K562 (cell line): ENCODE measurements at regions not wholly inside any gene's neighbourhood (a gene's known extent, or its start where the extent isn't known, plus 50 kb on each side); places are given as distances from the start of the nearest gene placed in this dataset.

Source experiments
- ATAC-seq: fragments of 200-7000 bp; cut with Tn5 transposase; 3 replicates; pipeline ENCODE4 v1.9.1; 2020; ENCODE audit warnings: moderate library complexity
- BruUV-seq: library from RNA; stranded (reverse); fragments of 400-500 nt; replicated peaks from 2 replicates; lab custom pipeline; 2021; lab: Mats Ljungman, UMichigan
- CTCF ChIA-PET: fragments of 300-600 bp; formaldehyde crosslinking; extraction: SDS; loops from one replicate; lab custom pipeline; 2021; ENCODE audit warnings: low intra/inter-chr PET ratio; lab: Yijun Ruan, JAX
- POLR2A ChIA-PET: fragments of 300-600, 350-650 bp; sonication (Branson Sonifier 250); formaldehyde crosslinking; extraction: SDS; loops from one replicate; lab custom pipeline; 2021; ENCODE audit warnings: antibody characterized with exemption, inconsistent platforms; lab: Yijun Ruan, JAX
- DNase-seq, 4 experiments: peaks; one replicate each; pipeline versions ENCODE4 v3.0.0 to v3.0.0-alpha.2; 2011 to 2018; ENCODE audit warnings: low spot score in 3 of 4, mixed read lengths in 3 of 4; ENCODE audit errors: extremely low read depth in 1 of 4
- FAIRE-seq: peaks from 2 replicates; lab custom pipeline; 2011; peaks lifted over from hg19 to GRCh38; lab: Jason Lieb, UNC
- H2AFZ ChIP-seq: 2 replicates; pipeline ENCODE4 v1.6.0; 2011; ENCODE audit warnings: low read depth, low read length, control low read depth, inconsistent platforms
- H3K27ac ChIP-seq: fragments of 200-600 bp; 3 replicates; pipeline ENCODE4 v1.8.0; 2011; ENCODE audit warnings: low read depth, mild to moderate bottlenecking, control low read depth, inconsistent platforms, low read length, moderate library complexity, mixed read lengths; ENCODE audit errors: extremely low read depth
- H3K27me3 ChIP-seq, 2 experiments: fragments of 300-600 bp in 1 of 2; 2 replicates in 1 of 2; 3 replicates in 1 of 2; pipeline versions ENCODE4 v1.6.0 to v1.8.0; 2011; ENCODE audit warnings: inconsistent platforms in 2 of 2, low read length in 2 of 2, mild to moderate bottlenecking in 1 of 2, mixed read lengths in 1 of 2, moderate library complexity in 1 of 2; ENCODE audit not compliant: control insufficient read depth in 2 of 2, insufficient read depth in 2 of 2
- H3K36me3 ChIP-seq: fragments of 300-600 bp; 3 replicates; pipeline ENCODE4 v1.8.0; 2011; ENCODE audit warnings: mild to moderate bottlenecking, low read length, inconsistent platforms; ENCODE audit not compliant: control insufficient read depth, insufficient read depth
- H3K4me1 ChIP-seq, 2 experiments: fragments of 200-600 bp in 1 of 2; replicated peaks in 1 of 2; 2 replicates in 1 of 2; 3 replicates in 1 of 2; pipeline versions ENCODE4 v1.5.1 to v1.8.0; 2011; ENCODE audit warnings: inconsistent platforms in 2 of 2, low read length in 2 of 2, mild to moderate bottlenecking in 1 of 2, mixed read lengths in 1 of 2, moderate library complexity in 1 of 2; ENCODE audit not compliant: control insufficient read depth in 2 of 2, insufficient read depth in 2 of 2
- H3K4me2 ChIP-seq: 2 replicates; pipeline ENCODE4 v1.6.1; 2011; ENCODE audit warnings: low read length, control low read depth, inconsistent platforms, mixed read lengths; ENCODE audit not compliant: insufficient read depth
- H3K4me3 ChIP-seq: fragments of 200-600 bp; sonication (generic), shearing (Covaris generic); 2 replicates; pipeline ENCODE4 v1.5.1; 2016; ENCODE audit warnings: control low read depth, inconsistent platforms
- H3K79me2 ChIP-seq: fragments of 200-600 bp; 3 replicates; pipeline ENCODE4 v1.8.0; 2011; ENCODE audit warnings: low read length, inconsistent platforms; ENCODE audit not compliant: control insufficient read depth, insufficient read depth
- H3K9ac ChIP-seq, 2 experiments: 2 replicates each; pipeline versions ENCODE4 v1.6.0 to v1.6.1; 2011; ENCODE audit warnings: low read depth in 2 of 2, low read length in 2 of 2, control low read depth in 1 of 2, inconsistent platforms in 1 of 2, mild to moderate bottlenecking in 1 of 2, mixed read lengths in 1 of 2; ENCODE audit not compliant: insufficient read depth in 1 of 2
- H3K9me1 ChIP-seq: one replicate; pipeline ENCODE4 v1.6.0; 2011; ENCODE audit warnings: inconsistent platforms, mild to moderate bottlenecking, low read length, moderate library complexity; ENCODE audit not compliant: control insufficient read depth, insufficient read depth
- H3K9me3 ChIP-seq: replicated peaks from 2 replicates; pipeline ENCODE4 v1.5.1; 2011; ENCODE audit warnings: low read depth, low read length, inconsistent platforms; ENCODE audit not compliant: control insufficient read depth, insufficient read depth
- H4K20me1 ChIP-seq: replicated peaks from 2 replicates; pipeline ENCODE4 v1.6.1; 2011; ENCODE audit warnings: low read length, inconsistent platforms, mixed read lengths; ENCODE audit not compliant: control insufficient read depth, insufficient read depth
- COPS2 ChIP-seq: fragments of 450-650 bp; conservative IDR thresholded peaks from 2 replicates; pipeline ENCODE4 v1.6.1; 2016; ENCODE audit warnings: mild to moderate bottlenecking, moderate library complexity
- CREB1 ChIP-seq, 2 experiments: sonication (generic) in 1 of 2; formaldehyde crosslinking in 1 of 2; IDR thresholded peaks; 2 replicates each; pipeline versions ENCODE4 v1.6.1 to v1.8.0; 2012 to 2022; ENCODE audit warnings: inconsistent platforms in 1 of 2, mild to moderate bottlenecking in 1 of 2, missing genetic modification reagents in 1 of 2, moderate library complexity in 1 of 2
- GTF2E2 ChIP-seq: fragments of 200-800 bp; sonication (Bioruptor generic); IDR thresholded peaks from 2 replicates; pipeline ENCODE4 v1.6.1; 2016; ENCODE audit warnings: missing genetic modification characterization, missing compliant biosample characterization
- IRF2 ChIP-seq: sonication (generic); formaldehyde crosslinking; IDR thresholded peaks from 2 replicates; pipeline ENCODE4 v1.8.1; 2022; ENCODE audit warnings: mild to moderate bottlenecking, missing genetic modification reagents
- JUNB ChIP-seq: fragments of 450-650 bp; formaldehyde crosslinking; conservative IDR thresholded peaks from 2 replicates; pipeline ENCODE4 v1.4.0; 2020; ENCODE audit warnings: mild to moderate bottlenecking
- MED1 ChIP-seq: sonication (generic); formaldehyde crosslinking; IDR thresholded peaks from 2 replicates; pipeline ENCODE4 v1.8.1; 2023; ENCODE audit warnings: missing genetic modification reagents, borderline replicate concordance
- MTA2 ChIP-seq: fragments of 450-650 bp; IDR thresholded peaks from 2 replicates; pipeline ENCODE4 v1.6.1; 2016; ENCODE audit warnings: low read depth
- PHB2 ChIP-seq: fragments of 450-650 bp; IDR thresholded peaks from 2 replicates; pipeline ENCODE4 v1.6.1; 2017; ENCODE audit warnings: low read depth
- RCOR1 ChIP-seq, 2 experiments: IDR thresholded peaks; 2 replicates each; pipeline ENCODE4 v1.6.1; 2012; ENCODE audit warnings: low read depth in 2 of 2, low read length in 2 of 2, borderline replicate concordance in 1 of 2, improper control_type of control experiment in 1 of 2
- SAP30 ChIP-seq: fragments of 200-600 bp; sonication (generic); IDR thresholded peaks from 2 replicates; pipeline ENCODE4 v1.6.1; 2012; ENCODE audit warnings: borderline replicate concordance, low read depth, mild to moderate bottlenecking, moderate library complexity, low read length, control low read depth, inconsistent platforms; ENCODE audit not compliant: insufficient read depth, poor library complexity, severe bottlenecking
- SOX6 ChIP-seq: fragments of 450-650 bp; IDR thresholded peaks from 2 replicates; pipeline ENCODE4 v1.6.1; 2014; ENCODE audit warnings: mild to moderate bottlenecking
- STAT5A ChIP-seq: IDR thresholded peaks from 2 replicates; pipeline ENCODE4 v1.6.1; 2012; ENCODE audit warnings: low read length, inconsistent platforms, borderline replicate concordance
- ZNF507 ChIP-seq: conservative IDR thresholded peaks from 2 replicates; pipeline ENCODE4 v1.6.1; 2017; ENCODE audit warnings: missing genetic modification characterization, missing compliant biosample characterization
- WGBS: fragments of 100-300 bp; shearing (Covaris generic); methylation state at CpG from one replicate; pipeline ENCODE4 v1.1.6; 2016; ENCODE audit warnings: low coverage, mixed read lengths; ENCODE audit not compliant: insufficient coverage; ENCODE audit errors: missing lambda C conversion rate; 5-methylcytosine and 5-hydroxymethylcytosine counted together
- in situ Hi-C: fragments of 300-500 bp; cut with MboI; formaldehyde crosslinking; loops from 4 replicates; pipeline ENCODE4 v1.15.0; 2018; ENCODE audit warnings: inconsistent platforms, mixed read lengths
- intact Hi-C: fragments of 100-400 bp; cut with micrococcal nuclease; formaldehyde crosslinking; loops from 2 replicates; pipeline ENCODE4 v1.14.2; 2022
- TF ChIP-seq, protein P1 (sequence below), 2 experiments: fragments of 450-650 bp in 1 of 2; IDR thresholded peaks; 2 replicates each; pipeline ENCODE4 v1.6.1; 2011 to 2017; ENCODE audit warnings: low read depth in 2 of 2, antibody characterized with exemption in 1 of 2, borderline replicate concordance in 1 of 2, low read length in 1 of 2, mild to moderate bottlenecking in 1 of 2, mixed read lengths in 1 of 2; ENCODE audit not compliant: control insufficient read depth in 1 of 2

DNA sequence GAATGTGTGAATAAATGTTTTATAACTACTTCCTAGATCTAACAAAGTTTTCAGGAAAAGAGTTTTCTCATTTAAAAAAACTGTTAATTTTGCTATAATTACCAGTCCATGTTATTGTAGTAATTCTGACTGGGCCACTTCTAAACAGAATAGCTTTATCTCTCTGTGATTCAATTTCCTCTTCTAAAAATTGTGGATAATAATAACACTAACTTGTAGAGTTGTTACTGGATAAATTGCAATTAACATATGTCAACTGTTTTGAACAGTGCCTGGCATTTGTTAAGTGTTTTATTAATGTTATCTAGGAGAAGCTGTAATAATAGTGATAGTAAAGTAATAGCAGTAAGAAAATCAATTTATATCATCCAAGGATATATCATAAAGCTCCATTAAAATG lies 162.3 kb downstream of the BTC start:
- Histone ChIP-seq H3K4me3 (no peak overlapping the region), H3K9me3 (no peaks in the 10 kb centered on the region), H3K9me1 (no peaks in the 10 kb centered on the region), H4K20me1 (no peaks in the 10 kb centered on the region), H2AFZ (no peak overlapping the region), H3K27me3 (no peaks in the 10 kb centered on the region), H3K9ac (no peak overlapping the region), H3K27ac (no peak overlapping the region), H3K4me2 (no peak overlapping the region), H3K79me2 (no peaks in the 10 kb centered on the region), H3K36me3 (no peaks in the 10 kb centered on the region)
- ChIA-PET CTCF (no interaction called here), POLR2A (no interaction called here)
- no peak for FAIRE-seq
- DNase-seq: no peak
- intact Hi-C loops: no loop called here
- no peak for TF ChIP-seq IRF2
- 0 out of 2 replicates have a peak, but pooled peaks have one; percentile 29 for TF ChIP-seq GTF2E2 (tag)
- TF ChIP-seq COPS2: no peak
- TF ChIP-seq, all 486 proteins: peak for 1
- no TSS peak for BruUV-seq
- in situ Hi-C loops: no loop called here
- no peak for ATAC-seq
- H3K4me1 ChIP-seq: peaks cover 0 to 9% of the 10 kb centered on the region in 2 experiments; a peak in 3 of 5 replicates

- in situ Hi-C loops: no loop called here
- no TSS peak for BruUV-seq
- H3K4me2 ChIP-seq: no peak overlapping the region
- H3K79me2 ChIP-seq: no peaks in the 10 kb centered on the region
- WGBS: 0% methylated on average over 3 of the region's 3 CpGs
- no peaks in the 10 kb centered on the region for H3K9me3 ChIP-seq
- no peak overlapping the region for H3K9ac ChIP-seq
- H3K4me3 ChIP-seq: no peak overlapping the region
- no peaks in the 10 kb centered on the region for H3K36me3 ChIP-seq
- no peak overlapping the region for H3K27ac ChIP-seq
- no peaks in the 10 kb centered on the region for H4K20me1 ChIP-seq
- no peaks in the 10 kb centered on the region for H3K9me1 ChIP-seq
- H3K4me1 ChIP-seq: peaks cover 0 to 9% of the 10 kb centered on the region in 2 experiments; a peak in 3 of 5 replicates
- FAIRE-seq (peak; percentile 83), ATAC-seq (peak; percentile 86), DNase-seq (peak in 2 of 4 experiments; percentile 40 to 74)
- H3K27me3 ChIP-seq: no peaks in the 10 kb centered on the region
- CTCF ChIA-PET: no interaction called here
- H2AFZ ChIP-seq: no peak overlapping the region
- intact Hi-C loops: no loop called here
- POLR2A ChIA-PET: no interaction called here
- TF ChIP-seq PHB2 (no peak), SAP30 (no peak), JUNB (CRISPR knock-in tag) (no peak), MED1 (CRISPR knock-in tag) (no peak), CREB1 (IDR thresholded peaks at IDR 0.05) (no peak; the same call in 1 of the 2 replicates), CREB1 (CRISPR knock-in tag; IDR thresholded peaks at IDR 0.05) (no peak), SOX6 (peak; percentile 36; the same call in 1 of the 2 replicates), RCOR1 (IDR thresholded peaks at IDR 0.05; ENCODE audit: borderline replicate concordance in 1 of 2, low read depth in 2 of 2, low read length in 2 of 2) (peak in 1 of 2 experiments; percentile 75; a peak in 2 of 4 replicates), STAT5A (peak; percentile 54; the same call in 1 of the 2 replicates), ZNF507 (tag) (no peak), MTA2 (no peak)
- TF ChIP-seq, protein P1, sequence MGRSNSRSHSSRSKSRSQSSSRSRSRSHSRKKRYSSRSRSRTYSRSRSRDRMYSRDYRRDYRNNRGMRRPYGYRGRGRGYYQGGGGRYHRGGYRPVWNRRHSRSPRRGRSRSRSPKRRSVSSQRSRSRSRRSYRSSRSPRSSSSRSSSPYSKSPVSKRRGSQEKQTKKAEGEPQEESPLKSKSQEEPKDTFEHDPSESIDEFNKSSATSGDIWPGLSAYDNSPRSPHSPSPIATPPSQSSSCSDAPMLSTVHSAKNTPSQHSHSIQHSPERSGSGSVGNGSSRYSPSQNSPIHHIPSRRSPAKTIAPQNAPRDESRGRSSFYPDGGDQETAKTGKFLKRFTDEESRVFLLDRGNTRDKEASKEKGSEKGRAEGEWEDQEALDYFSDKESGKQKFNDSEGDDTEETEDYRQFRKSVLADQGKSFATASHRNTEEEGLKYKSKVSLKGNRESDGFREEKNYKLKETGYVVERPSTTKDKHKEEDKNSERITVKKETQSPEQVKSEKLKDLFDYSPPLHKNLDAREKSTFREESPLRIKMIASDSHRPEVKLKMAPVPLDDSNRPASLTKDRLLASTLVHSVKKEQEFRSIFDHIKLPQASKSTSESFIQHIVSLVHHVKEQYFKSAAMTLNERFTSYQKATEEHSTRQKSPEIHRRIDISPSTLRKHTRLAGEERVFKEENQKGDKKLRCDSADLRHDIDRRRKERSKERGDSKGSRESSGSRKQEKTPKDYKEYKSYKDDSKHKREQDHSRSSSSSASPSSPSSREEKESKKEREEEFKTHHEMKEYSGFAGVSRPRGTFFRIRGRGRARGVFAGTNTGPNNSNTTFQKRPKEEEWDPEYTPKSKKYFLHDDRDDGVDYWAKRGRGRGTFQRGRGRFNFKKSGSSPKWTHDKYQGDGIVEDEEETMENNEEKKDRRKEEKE (IDR thresholded peaks at IDR 0.05; ENCODE audit: borderline replicate concordance in 1 of 2, control insufficient read depth in 1 of 2, low read depth in 2 of 2, low read length in 1 of 2): no peak
Measured at GRCh38 chr4:74632634-74633033, 161.7 kb downstream of the BTC start.
